ENCODE measurements at regions not wholly inside any gene's neighbourhood (a gene's known extent, or its start where the extent isn't known, plus 50 kb on each side); places are given as distances from the start of the nearest gene placed in this dataset.

DNA sequence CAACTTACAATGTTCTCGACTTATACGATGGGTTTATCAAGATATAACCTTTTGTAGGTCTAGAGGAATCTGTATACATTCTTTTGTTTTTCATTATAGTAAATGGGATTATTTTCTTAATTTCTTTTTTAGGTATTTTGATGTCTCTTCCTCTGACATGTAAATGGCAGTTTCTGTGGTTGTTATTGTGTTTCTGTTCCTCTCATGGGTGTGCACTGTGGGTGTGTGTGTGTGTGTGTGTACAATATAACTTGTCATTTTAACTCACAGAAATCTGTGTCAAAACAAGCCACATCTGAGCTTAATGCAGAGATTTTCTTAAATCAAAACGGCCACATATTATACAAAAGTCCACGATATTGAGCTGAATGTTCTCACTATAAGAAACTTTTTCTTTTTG, 1300.8 kb upstream of the B3GALT2 start:
- TF ChIP-seq, protein P1, sequence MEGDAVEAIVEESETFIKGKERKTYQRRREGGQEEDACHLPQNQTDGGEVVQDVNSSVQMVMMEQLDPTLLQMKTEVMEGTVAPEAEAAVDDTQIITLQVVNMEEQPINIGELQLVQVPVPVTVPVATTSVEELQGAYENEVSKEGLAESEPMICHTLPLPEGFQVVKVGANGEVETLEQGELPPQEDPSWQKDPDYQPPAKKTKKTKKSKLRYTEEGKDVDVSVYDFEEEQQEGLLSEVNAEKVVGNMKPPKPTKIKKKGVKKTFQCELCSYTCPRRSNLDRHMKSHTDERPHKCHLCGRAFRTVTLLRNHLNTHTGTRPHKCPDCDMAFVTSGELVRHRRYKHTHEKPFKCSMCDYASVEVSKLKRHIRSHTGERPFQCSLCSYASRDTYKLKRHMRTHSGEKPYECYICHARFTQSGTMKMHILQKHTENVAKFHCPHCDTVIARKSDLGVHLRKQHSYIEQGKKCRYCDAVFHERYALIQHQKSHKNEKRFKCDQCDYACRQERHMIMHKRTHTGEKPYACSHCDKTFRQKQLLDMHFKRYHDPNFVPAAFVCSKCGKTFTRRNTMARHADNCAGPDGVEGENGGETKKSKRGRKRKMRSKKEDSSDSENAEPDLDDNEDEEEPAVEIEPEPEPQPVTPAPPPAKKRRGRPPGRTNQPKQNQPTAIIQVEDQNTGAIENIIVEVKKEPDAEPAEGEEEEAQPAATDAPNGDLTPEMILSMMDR (IDR thresholded peaks at IDR 0.05) = no peak
- H3K27ac ChIP-seq = no peak overlapping the region
- no peak overlapping the region for H3K4me3 ChIP-seq
- DNase-seq (ENCODE audit: low spot score) = no peak

DNA sequence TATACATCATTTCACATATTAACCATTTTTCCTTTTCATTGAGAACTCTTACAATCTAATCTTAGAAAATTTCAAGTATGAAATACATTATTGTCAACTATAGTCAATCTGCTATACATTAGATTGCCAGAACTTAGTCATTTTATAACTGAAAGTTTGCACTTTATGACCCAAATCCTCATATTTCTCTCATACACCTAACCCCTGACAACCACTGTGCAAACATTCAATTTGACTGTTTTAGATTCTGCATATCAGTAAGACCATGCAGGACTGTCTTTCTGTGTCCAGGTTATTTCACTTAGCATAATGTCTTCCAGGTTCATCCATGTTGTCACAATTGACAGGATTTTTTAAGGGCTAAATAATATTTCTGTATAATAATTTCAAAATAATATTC, 1299.0 kb upstream of the B3GALT2 start:
- TF ChIP-seq, protein P1 (IDR thresholded peaks at IDR 0.05) = no peak
- H3K4me3 ChIP-seq = no peak overlapping the region
- no peak for DNase-seq (ENCODE audit: low spot score)
- no peak overlapping the region for H3K27ac ChIP-seq

DNA sequence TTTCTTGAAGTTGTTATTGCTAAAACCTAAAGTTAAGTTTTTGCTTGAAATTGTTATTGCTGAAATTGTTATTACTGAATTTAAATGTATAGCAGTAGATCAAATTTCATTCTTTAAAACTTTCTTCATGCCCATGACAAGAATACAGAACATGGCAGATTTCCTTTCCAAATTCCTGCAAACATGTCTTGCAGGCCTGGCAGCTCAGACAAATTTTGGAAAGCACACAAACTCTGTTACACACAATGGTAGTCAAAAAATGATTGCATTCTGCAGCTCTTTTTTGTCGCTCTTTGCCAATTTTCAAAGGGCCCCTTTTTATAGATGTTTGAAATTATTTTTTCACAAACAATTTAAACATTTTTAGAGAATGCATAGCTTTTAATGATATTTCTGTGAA, 1292.3 kb upstream of the B3GALT2 start:
- Histone ChIP-seq H3K27ac (no peak overlapping the region), H3K4me3 (no peak overlapping the region)
- DNase-seq (ENCODE audit: low spot score) = no peak
- TF ChIP-seq, protein P1 (IDR thresholded peaks at IDR 0.05) = no peak

DNA sequence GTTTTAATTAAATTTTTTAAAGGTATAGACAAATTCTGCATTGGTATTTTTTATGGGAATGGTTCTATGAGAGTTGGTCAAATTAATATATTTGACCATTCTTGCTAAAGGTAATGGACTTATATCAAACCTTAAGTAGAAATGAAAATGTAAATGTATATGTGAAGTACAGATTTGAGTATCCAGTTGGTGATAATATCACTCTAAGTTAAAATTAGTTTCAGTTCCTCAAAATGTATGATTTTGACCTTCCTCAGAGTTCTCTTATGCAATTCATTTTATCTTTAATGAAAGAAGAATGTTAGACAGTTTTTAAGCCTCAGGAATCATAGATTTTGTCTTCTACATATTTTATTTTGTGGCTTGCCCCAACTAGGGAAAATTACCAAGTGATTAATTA, 1291.5 kb upstream of the B3GALT2 start:
- TF ChIP-seq, protein P1 (IDR thresholded peaks at IDR 0.05) = no peak
- Histone ChIP-seq H3K4me3 (no peak overlapping the region), H3K27ac (no peak overlapping the region)
- no peak for DNase-seq (ENCODE audit: low spot score)

DNA sequence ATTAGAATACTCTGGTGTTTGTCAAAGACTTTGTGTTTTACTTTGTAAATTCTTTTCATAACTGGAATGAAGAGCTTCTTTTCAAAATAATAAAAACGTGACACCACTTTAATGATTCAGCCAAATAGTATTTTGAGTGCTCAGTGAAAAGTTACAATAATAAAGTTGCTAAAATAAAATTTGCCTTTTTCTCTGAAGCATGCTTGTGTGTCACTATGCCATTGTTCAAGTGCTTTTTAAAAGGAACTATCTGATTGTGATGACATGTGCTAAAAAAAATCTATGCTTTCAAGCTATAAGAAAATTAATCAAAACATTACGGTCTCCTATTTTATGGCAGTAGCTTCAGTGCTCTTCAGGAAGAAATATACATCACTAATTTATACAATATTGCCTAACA, 1290.5 kb upstream of the B3GALT2 start:
- Histone ChIP-seq H3K4me3 (no peak overlapping the region), H3K27ac (no peak overlapping the region)
- TF ChIP-seq, protein P1 (IDR thresholded peaks at IDR 0.05) = no peak
- no peak for DNase-seq (ENCODE audit: low spot score)

DNA sequence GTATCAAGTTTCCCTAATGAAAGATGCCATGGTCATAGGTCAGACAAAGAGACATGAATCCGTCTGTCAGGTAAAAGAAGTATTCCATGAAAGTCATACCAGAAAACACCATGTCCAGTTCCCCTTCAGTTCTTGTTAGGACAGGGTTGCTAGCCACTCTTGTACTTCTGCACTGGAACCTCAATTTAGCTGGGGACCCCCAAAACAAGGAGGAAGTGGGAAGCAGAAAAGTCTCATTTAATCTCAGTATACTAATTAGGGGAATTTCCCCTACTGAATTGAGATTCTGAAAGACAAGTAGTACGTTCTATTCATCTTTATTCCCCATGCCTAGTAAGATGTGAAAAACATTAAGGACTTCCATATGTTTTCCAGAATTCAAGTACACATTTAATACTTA, 1289.9 kb upstream of the B3GALT2 start:
- no peak for DNase-seq (ENCODE audit: low spot score)
- TF ChIP-seq, protein P1 (IDR thresholded peaks at IDR 0.05) = no peak

DNA sequence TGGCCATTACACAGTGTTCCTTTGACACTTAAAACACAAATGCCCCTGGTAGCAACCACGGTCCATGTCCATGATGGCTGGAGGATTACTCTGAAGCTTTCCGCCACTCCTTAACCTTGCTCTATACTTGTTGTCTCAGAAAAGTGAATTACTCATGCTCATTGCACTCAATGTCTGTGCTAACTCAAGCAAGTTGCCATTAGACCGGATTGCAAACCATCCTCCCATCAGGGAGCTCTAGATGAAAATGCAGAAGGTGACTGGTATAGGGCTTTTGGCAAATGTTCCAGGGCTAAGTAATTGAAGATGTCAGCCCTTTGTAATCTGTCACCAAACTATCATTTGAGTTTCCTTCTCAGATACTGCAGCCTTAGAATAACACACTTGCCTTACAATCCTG, 1288.3 kb upstream of the B3GALT2 start:
- H3K4me3 ChIP-seq = no peak overlapping the region
- TF ChIP-seq, protein P1 (IDR thresholded peaks at IDR 0.05) = no peak
- no peak for DNase-seq (ENCODE audit: low spot score)

More for the DNA sequence above, 1289.9 kb upstream of the B3GALT2 start:
- Histone ChIP-seq H3K4me3 (no peak overlapping the region), H3K27ac (no peak overlapping the region)

More for the DNA sequence above, 1288.3 kb upstream of the B3GALT2 start:
- no peak overlapping the region for H3K27ac ChIP-seq
